ENCODE measurements at regions not wholly inside any gene's neighbourhood (a gene's known extent, or its start where the extent isn't known, plus 50 kb on each side); places are given as distances from the start of the nearest gene placed in this dataset.

- H3K79me2 ChIP-seq (ENCODE audit: low read length), result no peaks in the 10 kb centered on the region
- no peak for DNase-seq
- no peaks in the 10 kb centered on the region for H3F3A ChIP-seq (ENCODE audit: insufficient read depth, low read length)
- H3K27me3 ChIP-seq (replicated peaks; ENCODE audit: insufficient read depth, low read length), result no peaks in the 10 kb centered on the region
- TF ChIP-seq, protein P1, sequence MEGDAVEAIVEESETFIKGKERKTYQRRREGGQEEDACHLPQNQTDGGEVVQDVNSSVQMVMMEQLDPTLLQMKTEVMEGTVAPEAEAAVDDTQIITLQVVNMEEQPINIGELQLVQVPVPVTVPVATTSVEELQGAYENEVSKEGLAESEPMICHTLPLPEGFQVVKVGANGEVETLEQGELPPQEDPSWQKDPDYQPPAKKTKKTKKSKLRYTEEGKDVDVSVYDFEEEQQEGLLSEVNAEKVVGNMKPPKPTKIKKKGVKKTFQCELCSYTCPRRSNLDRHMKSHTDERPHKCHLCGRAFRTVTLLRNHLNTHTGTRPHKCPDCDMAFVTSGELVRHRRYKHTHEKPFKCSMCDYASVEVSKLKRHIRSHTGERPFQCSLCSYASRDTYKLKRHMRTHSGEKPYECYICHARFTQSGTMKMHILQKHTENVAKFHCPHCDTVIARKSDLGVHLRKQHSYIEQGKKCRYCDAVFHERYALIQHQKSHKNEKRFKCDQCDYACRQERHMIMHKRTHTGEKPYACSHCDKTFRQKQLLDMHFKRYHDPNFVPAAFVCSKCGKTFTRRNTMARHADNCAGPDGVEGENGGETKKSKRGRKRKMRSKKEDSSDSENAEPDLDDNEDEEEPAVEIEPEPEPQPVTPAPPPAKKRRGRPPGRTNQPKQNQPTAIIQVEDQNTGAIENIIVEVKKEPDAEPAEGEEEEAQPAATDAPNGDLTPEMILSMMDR (IDR thresholded peaks at IDR 0.05; ENCODE audit: low read length), result no peak
- TF ChIP-seq EZH2phosphoT487 (IDR thresholded peaks at IDR 0.05; ENCODE audit: low read length), result no peak
- no peak for TF ChIP-seq EZH2 (optimal IDR thresholded peaks at IDR 0.05; ENCODE audit: low read depth, low read length)
- no peaks in the 10 kb centered on the region for H3K9me2 ChIP-seq (replicated peaks; ENCODE audit: insufficient read depth, low read length)
- no peak overlapping the region for H3K9ac ChIP-seq (ENCODE audit: low read length)
- H4K20me1 ChIP-seq (ENCODE audit: insufficient read depth, low read length), result no peaks in the 10 kb centered on the region
- no peaks in the 10 kb centered on the region for H3K36me3 ChIP-seq (replicated peaks; ENCODE audit: insufficient read depth, low read length)
- no peak overlapping the region for H3K4me3 ChIP-seq (ENCODE audit: low read length)
- no peak overlapping the region for H2AFZ ChIP-seq (ENCODE audit: low read length)
- H3K27ac ChIP-seq (ENCODE audit: low read length), result no peak overlapping the region
- H3K4me2 ChIP-seq (ENCODE audit: low read depth, low read length), result no peak overlapping the region
- H3K9me3 ChIP-seq (replicated peaks; ENCODE audit: insufficient read depth, low read length), result no peaks in the 10 kb centered on the region
- no peaks in the 10 kb centered on the region for H3K4me1 ChIP-seq (ENCODE audit: low read length)
Measured at GRCh38 chr2:72031346-72032110, 116.1 kb downstream of the CYP26B1 start.

GRCh38 chr2:72028996-72029395 is 118.7 kb downstream of the CYP26B1 start:
- Histone ChIP-seq H3K9me3 (replicated peaks; ENCODE audit: insufficient read depth, low read length) (no peaks in the 10 kb centered on the region), H3K27me3 (replicated peaks; ENCODE audit: insufficient read depth, low read length) (no peaks in the 10 kb centered on the region), H3K9me2 (replicated peaks; ENCODE audit: insufficient read depth, low read length) (no peaks in the 10 kb centered on the region), H2AFZ (ENCODE audit: low read length) (no peak overlapping the region), H3K79me2 (ENCODE audit: low read length) (no peaks in the 10 kb centered on the region), H3K4me3 (ENCODE audit: low read length) (no peak overlapping the region), H3F3A (ENCODE audit: insufficient read depth, low read length) (no peaks in the 10 kb centered on the region), H3K4me2 (ENCODE audit: low read depth, low read length) (no peak overlapping the region), H3K27ac (ENCODE audit: low read length) (no peak overlapping the region), H3K36me3 (replicated peaks; ENCODE audit: insufficient read depth, low read length) (no peaks in the 10 kb centered on the region), H4K20me1 (ENCODE audit: insufficient read depth, low read length) (no peaks in the 10 kb centered on the region), H3K4me1 (ENCODE audit: low read length) (no peaks in the 10 kb centered on the region), H3K9ac (ENCODE audit: low read length) (no peak overlapping the region)
- TF ChIP-seq EZH2 (optimal IDR thresholded peaks at IDR 0.05; ENCODE audit: low read depth, low read length) (no peak), EZH2phosphoT487 (IDR thresholded peaks at IDR 0.05; ENCODE audit: low read length) (no peak)
- TF ChIP-seq, protein P1 (IDR thresholded peaks at IDR 0.05; ENCODE audit: low read length), result no peak
- DNase-seq, result no peak

DNA sequence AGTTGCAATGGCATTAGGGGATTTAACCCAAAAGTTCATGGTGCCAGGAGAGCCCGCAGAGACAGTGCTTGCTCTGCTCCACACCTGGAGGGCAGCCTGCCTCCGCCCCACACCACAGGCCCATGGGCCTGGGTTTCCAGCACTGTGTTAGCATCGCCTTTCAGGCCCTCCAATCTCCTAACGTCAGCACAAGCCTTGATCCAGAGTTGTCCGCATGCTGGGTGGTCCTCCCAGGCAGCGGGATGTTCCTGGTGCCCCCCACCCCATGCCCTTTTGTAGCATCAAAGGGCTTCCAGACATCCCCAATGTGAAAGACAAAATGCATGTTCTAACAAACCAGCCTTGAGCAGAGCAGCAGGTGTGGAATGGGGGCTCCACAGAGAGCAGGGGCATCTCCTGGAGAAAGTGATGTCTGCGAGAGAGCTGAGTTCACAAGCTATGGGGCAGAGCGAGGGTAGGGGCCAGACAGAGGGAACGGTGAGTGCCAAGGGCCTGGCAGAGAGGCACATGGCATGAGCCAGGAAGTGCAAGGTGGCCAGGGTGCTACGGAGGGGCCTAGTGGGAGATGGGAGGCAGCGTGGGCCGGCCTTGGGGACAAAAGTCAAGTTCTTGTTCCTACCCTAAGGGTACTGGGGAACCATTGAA is 119.2 kb downstream of the CYP26B1 start:
- H3K4me2 ChIP-seq (ENCODE audit: low read depth, low read length), result no peak overlapping the region
- H3K9me3 ChIP-seq (replicated peaks; ENCODE audit: insufficient read depth, low read length), result no peaks in the 10 kb centered on the region
- no peaks in the 10 kb centered on the region for H3F3A ChIP-seq (ENCODE audit: insufficient read depth, low read length)
- no peak for DNase-seq
- no peak for TF ChIP-seq EZH2phosphoT487 (IDR thresholded peaks at IDR 0.05; ENCODE audit: low read length)
- TF ChIP-seq, protein P1 (IDR thresholded peaks at IDR 0.05; ENCODE audit: low read length), result no peak
- TF ChIP-seq EZH2 (optimal IDR thresholded peaks at IDR 0.05; ENCODE audit: low read depth, low read length), result no peak
- H3K4me3 ChIP-seq (ENCODE audit: low read length), result no peak overlapping the region
- no peaks in the 10 kb centered on the region for H3K4me1 ChIP-seq (ENCODE audit: low read length)
- no peaks in the 10 kb centered on the region for H3K36me3 ChIP-seq (replicated peaks; ENCODE audit: insufficient read depth, low read length)
- no peak overlapping the region for H2AFZ ChIP-seq (ENCODE audit: low read length)
- H3K27me3 ChIP-seq (replicated peaks; ENCODE audit: insufficient read depth, low read length), result no peaks in the 10 kb centered on the region
- H3K9me2 ChIP-seq (replicated peaks; ENCODE audit: insufficient read depth, low read length), result no peaks in the 10 kb centered on the region
- no peaks in the 10 kb centered on the region for H4K20me1 ChIP-seq (ENCODE audit: insufficient read depth, low read length)
- no peak overlapping the region for H3K9ac ChIP-seq (ENCODE audit: low read length)
- H3K27ac ChIP-seq (ENCODE audit: low read length), result no peak overlapping the region
- H3K79me2 ChIP-seq (ENCODE audit: low read length), result no peaks in the 10 kb centered on the region

Data from MM.1S (cell line).